Breast epithelium (tissue), 4 donors: ENCODE measurements at regions not wholly inside any gene's neighbourhood (a gene's known extent, or its start where the extent isn't known, plus 50 kb on each side); places are given as distances from the start of the nearest gene placed in this dataset.

ENCODE experiments used
- DNase-seq, 2 donors: peaks; one replicate each; pipeline ENCODE4 v3.0.0-alpha.2; 2019; ENCODE audit warnings: low spot score in 2 of 2
- H3K27ac ChIP-seq, 2 donors: fragments of 200-600 bp; sonication (generic) in 1 of 2; one replicate each; pipeline ENCODE4 v1.5.1; 2016 to 2019; ENCODE audit warnings: mild to moderate bottlenecking in 1 of 2
- H3K27me3 ChIP-seq, 2 donors: fragments of 200-600 bp; sonication (generic) in 1 of 2; one replicate each; pipeline versions ENCODE4 v1.5.1 to v1.6.0; 2017 to 2019; ENCODE audit warnings: control low read depth in 1 of 2, mild to moderate bottlenecking in 1 of 2
- H3K36me3 ChIP-seq: fragments of 200-600 bp; one replicate; pipeline ENCODE4 v1.5.1; 2019
- H3K4me1 ChIP-seq, 2 donors: fragments of 200-600 bp; sonication (generic); one replicate each; pipeline ENCODE4 v1.5.1; 2016 to 2019; ENCODE audit warnings: control low read depth in 1 of 2
- H3K4me3 ChIP-seq, 3 donors: fragments of 200-600 bp; sonication (generic); 1 replicate in 2 of 3; 2 replicates in 1 of 3; pipeline ENCODE4 v1.5.1; 2016 to 2019; ENCODE audit warnings: mild to moderate bottlenecking in 3 of 3, moderate library complexity in 2 of 3
- H3K9me3 ChIP-seq, 2 donors: fragments of 200-600 bp; sonication (generic) in 1 of 2; one replicate each; pipeline ENCODE4 v1.5.1; 2016 to 2019; ENCODE audit warnings: control low read depth in 1 of 2
- CTCF ChIP-seq, 3 donors: fragments of 450-650 bp; IDR thresholded peaks; one replicate each; pipeline ENCODE4 v1.5.1; 2016 to 2017; ENCODE audit warnings: antibody characterized with exemption in 3 of 3, mild to moderate bottlenecking in 3 of 3, moderate library complexity in 3 of 3
- POLR2A ChIP-seq: fragments of 450-650 bp; IDR thresholded peaks from one replicate; pipeline ENCODE4 v1.6.1; 2016; ENCODE audit warnings: antibody characterized with exemption, mild to moderate bottlenecking, moderate library complexity
- POLR2AphosphoS5 ChIP-seq, 3 donors: sonication (generic); formaldehyde crosslinking; IDR thresholded peaks; one replicate each; pipeline ENCODE4 v1.6.1; 2017; ENCODE audit warnings: antibody characterized with exemption in 3 of 3
- intact Hi-C: fragments of 100-400 bp; cut with DNase I; formaldehyde crosslinking; loops from one replicate; pipeline ENCODE4 v1.15.1; 2023; ENCODE audit warnings: low total_unique reads

GRCh38 chr9:28232686-28233085, 659.4 kb upstream of the C9orf72 start:
- intact Hi-C loops: no loop called here
- no peak overlapping the region for H3K27ac ChIP-seq
- no peaks in the 10 kb centered on the region for H3K36me3 ChIP-seq
- TF ChIP-seq POLR2A (no peak), POLR2AphosphoS5 (IDR thresholded peaks at IDR 0.05) (no peak), CTCF (IDR thresholded peaks at IDR 0.05) (no peak)
- H3K9me3 ChIP-seq: peaks cover 0 to 7% of the 10 kb centered on the region in 2 donors
- H3K4me3 ChIP-seq: no peak overlapping the region
- no peak for DNase-seq
- H3K27me3 ChIP-seq: no peaks in the 10 kb centered on the region
- no peaks in the 10 kb centered on the region for H3K4me1 ChIP-seq

GRCh38 chr9:28234133-28234893, 661.0 kb upstream of the C9orf72 start:
- Histone ChIP-seq H3K27ac (peak overlapping the region; percentile 78 to 81), H3K9me3 (peaks cover 0 to 7% of the 10 kb centered on the region in 2 donors), H3K4me3 (no peak overlapping the region), H3K36me3 (no peaks in the 10 kb centered on the region), H3K4me1 (no peaks in the 10 kb centered on the region), H3K27me3 (no peaks in the 10 kb centered on the region)
- TF ChIP-seq CTCF (IDR thresholded peaks at IDR 0.05) (no peak), POLR2A (no peak), POLR2AphosphoS5 (IDR thresholded peaks at IDR 0.05) (no peak)
- intact Hi-C loops: no loop called here
- no peak for DNase-seq

GRCh38 chr9:28234894-28235277, 661.6 kb upstream of the C9orf72 start:
- TF ChIP-seq POLR2AphosphoS5 (IDR thresholded peaks at IDR 0.05): no peak
- Histone ChIP-seq H3K9me3 (peaks cover 0 to 7% of the 10 kb centered on the region in 2 donors), H3K27ac (peak overlapping the region; percentile 23 to 81), H3K4me3 (no peak overlapping the region), H3K36me3 (no peaks in the 10 kb centered on the region), H3K4me1 (no peaks in the 10 kb centered on the region), H3K27me3 (no peaks in the 10 kb centered on the region)
- peak in 1 of 2 donors; percentile 48 for DNase-seq
- intact Hi-C loops: no loop called here

- H3K4me1 ChIP-seq: no peaks in the 10 kb centered on the region
- TF ChIP-seq CTCF (IDR thresholded peaks at IDR 0.05): no peak
- TF ChIP-seq POLR2A: no peak
- TF ChIP-seq POLR2AphosphoS5 (IDR thresholded peaks at IDR 0.05): no peak
- no peak for DNase-seq
- no peak overlapping the region for H3K27ac ChIP-seq
- H3K9me3 ChIP-seq: no peaks in the 10 kb centered on the region
- H3K36me3 ChIP-seq: no peaks in the 10 kb centered on the region
- intact Hi-C loops: no loop called here
- no peaks in the 10 kb centered on the region for H3K27me3 ChIP-seq
- no peak overlapping the region for H3K4me3 ChIP-seq
These were observed 676.1 kb upstream of the C9orf72 start for GRCh38 chr9:28249424-28249823.

- no peak for DNase-seq
- intact Hi-C loops: no loop called here
- H3K36me3 ChIP-seq: no peaks in the 10 kb centered on the region
These were observed 681.9 kb upstream of the C9orf72 start for GRCh38 chr9:28255174-28255573.

More at GRCh38 chr9:28255174-28255573, 681.9 kb upstream of the C9orf72 start:
- Histone ChIP-seq H3K27me3 (no peaks in the 10 kb centered on the region), H3K4me1 (no peaks in the 10 kb centered on the region), H3K27ac (no peak overlapping the region), H3K9me3 (no peaks in the 10 kb centered on the region), H3K4me3 (no peak overlapping the region)
- TF ChIP-seq CTCF (IDR thresholded peaks at IDR 0.05): no peak
- no peak for TF ChIP-seq POLR2AphosphoS5 (IDR thresholded peaks at IDR 0.05)
- TF ChIP-seq POLR2A: no peak
